Activated CD4-positive, alpha-beta T cell treated with anti-CD3 and anti-CD28 coated beads, Interleukin-2, amount 10 ng/mL, durations not matched to agents 24 days and 14 days (primary cell): ENCODE measurements at regions not wholly inside any gene's neighbourhood (a gene's known extent, or its start where the extent isn't known, plus 50 kb on each side); places are given as distances from the start of the nearest gene placed in this dataset.

Experiments
- DNase-seq: peaks from one replicate; pipeline ENCODE4 v3.0.0; 2022
- H3K27ac Mint-ChIP-seq: one replicate; pipeline ENCODE4 v1.8.0; 2022; ENCODE audit warnings: mild to moderate bottlenecking, mixed read lengths
- H3K27me3 Mint-ChIP-seq: one replicate; pipeline ENCODE4 v1.8.0; 2022; ENCODE audit warnings: mixed read lengths
- H3K36me3 Mint-ChIP-seq: one replicate; pipeline ENCODE4 v1.8.0; 2022; ENCODE audit warnings: low read depth, mild to moderate bottlenecking, mixed read lengths
- H3K4me1 Mint-ChIP-seq: one replicate; pipeline ENCODE4 v1.8.0; 2021; ENCODE audit warnings: mixed read lengths
- H3K4me3 Mint-ChIP-seq: one replicate; pipeline ENCODE4 v1.8.0; 2022; ENCODE audit warnings: mild to moderate bottlenecking, moderate library complexity, mixed read lengths
- H3K9me3 Mint-ChIP-seq: one replicate; pipeline ENCODE4 v1.8.0; 2021; ENCODE audit warnings: mixed read lengths
- intact Hi-C: fragments of 100-400 bp; cut with micrococcal nuclease; formaldehyde crosslinking; loops from one replicate; pipeline ENCODE4 v1.15.1; 2023

GRCh38 chr20:51080516-51080915 lies 57.6 kb upstream of the KCNG1 start:
- H3K9me3 Mint-ChIP-seq = no peaks in the 10 kb centered on the region
- H3K27ac Mint-ChIP-seq = no peak overlapping the region
- DNase-seq = no peak
- H3K4me1 Mint-ChIP-seq = no peaks in the 10 kb centered on the region
- intact Hi-C loops = no loop called here
- H3K4me3 Mint-ChIP-seq = no peak overlapping the region
- H3K36me3 Mint-ChIP-seq = no peaks in the 10 kb centered on the region
- peaks cover 28% of the 10 kb centered on the region for H3K27me3 Mint-ChIP-seq

GRCh38 chr20:51079488-51079887 lies 56.6 kb upstream of the KCNG1 start:
- no peak for DNase-seq
- Mint-ChIP-seq H3K27ac (no peak overlapping the region), H3K4me3 (no peak overlapping the region), H3K9me3 (no peaks in the 10 kb centered on the region), H3K4me1 (no peaks in the 10 kb centered on the region), H3K36me3 (no peaks in the 10 kb centered on the region), H3K27me3 (peaks cover 28% of the 10 kb centered on the region)
- intact Hi-C loops = no loop called here

GRCh38 chr20:51077686-51078060 lies 54.8 kb upstream of the KCNG1 start:
- intact Hi-C loops = no loop called here
- H3K4me3 Mint-ChIP-seq = no peak overlapping the region
- no peaks in the 10 kb centered on the region for H3K36me3 Mint-ChIP-seq
- H3K9me3 Mint-ChIP-seq = no peaks in the 10 kb centered on the region
- H3K4me1 Mint-ChIP-seq = no peaks in the 10 kb centered on the region
- H3K27me3 Mint-ChIP-seq = peaks cover 19% of the 10 kb centered on the region
- DNase-seq = no peak
- H3K27ac Mint-ChIP-seq = no peak overlapping the region

GRCh38 chr20:51076786-51077685 lies 54.1 kb upstream of the KCNG1 start:
- Mint-ChIP-seq H3K27ac (no peak overlapping the region), H3K27me3 (peaks cover 19% of the 10 kb centered on the region), H3K4me1 (no peaks in the 10 kb centered on the region), H3K9me3 (no peaks in the 10 kb centered on the region), H3K4me3 (no peak overlapping the region), H3K36me3 (no peaks in the 10 kb centered on the region)
- intact Hi-C loops = no loop called here
- no peak for DNase-seq

- Mint-ChIP-seq H3K27me3 (peaks cover 21% of the 10 kb centered on the region), H3K36me3 (no peaks in the 10 kb centered on the region), H3K4me3 (no peak overlapping the region), H3K27ac (no peak overlapping the region), H3K4me1 (no peaks in the 10 kb centered on the region), H3K9me3 (no peaks in the 10 kb centered on the region)
- no peak for DNase-seq
- intact Hi-C loops = no loop called here
Observed at GRCh38 chr20:51074062-51074461, 51.2 kb upstream of the KCNG1 start.
